Neural cell (in vitro differentiated cells): ENCODE measurements at regions not wholly inside any gene's neighbourhood (a gene's known extent, or its start where the extent isn't known, plus 50 kb on each side); places are given as distances from the start of the nearest gene placed in this dataset.
"Not testable (repeated sequence)": the region's sequence is repeated elsewhere in the genome, so short reads cannot be mapped to it uniquely, and the experiment has no call there.

ENCODE experiments used
- H2AFZ ChIP-seq: fragments of 200-600, 300-800 bp; sonication (generic), shearing (Covaris generic); 2 replicates; pipeline ENCODE4 v1.6.0; 2014; ENCODE audit warnings: low read depth, mild to moderate bottlenecking, antibody characterized with exemption, low read length, moderate library complexity
- H3F3A ChIP-seq: fragments of 200-600 bp; shearing (Covaris generic); 2 replicates; pipeline ENCODE4 v1.6.1; 2016; ENCODE audit warnings: mild to moderate bottlenecking, moderate library complexity, mixed read lengths, antibody characterized with exemption, low read length; ENCODE audit not compliant: insufficient read depth, poor library complexity, severe bottlenecking
- H3K27ac ChIP-seq: fragments of 200-600, 300-800 bp; sonication (generic), shearing (Covaris generic); 2 replicates; pipeline ENCODE4 v1.5.1; 2014; ENCODE audit warnings: mild to moderate bottlenecking, low read length, moderate library complexity
- H3K27me3 ChIP-seq: fragments of 300-800, 200-600 bp; sonication (generic), shearing (Covaris generic); 2 replicates; pipeline ENCODE4 v1.6.0; 2014; ENCODE audit warnings: mild to moderate bottlenecking, low read depth, low read length, moderate library complexity; ENCODE audit not compliant: insufficient read depth
- H3K36me3 ChIP-seq: fragments of 300-800, 200-600 bp; sonication (generic), shearing (Covaris generic); 2 replicates; pipeline ENCODE4 v1.5.1; 2014; ENCODE audit warnings: mild to moderate bottlenecking, antibody characterized with exemption, low read length, moderate library complexity; ENCODE audit not compliant: insufficient read depth
- H3K4me2 ChIP-seq: fragments of 300-800, 200-600 bp; sonication (generic), shearing (Covaris generic); 2 replicates; pipeline ENCODE4 v1.6.0; 2014; ENCODE audit warnings: mild to moderate bottlenecking, low read length
- H3K4me3 ChIP-seq: fragments of 300-800, 200-600 bp; sonication (generic), shearing (Covaris generic); 2 replicates; pipeline ENCODE4 v1.5.1; 2014; ENCODE audit warnings: mild to moderate bottlenecking, low read length, moderate library complexity
- H3K79me2 ChIP-seq: fragments of 200-600 bp; shearing (Covaris generic); replicated peaks from 2 replicates; pipeline ENCODE4 v1.6.0; 2014; ENCODE audit warnings: mild to moderate bottlenecking, low read length, moderate library complexity; ENCODE audit not compliant: insufficient read depth
- H3K9ac ChIP-seq: fragments of 300-800, 200-600 bp; sonication (generic), shearing (Covaris generic); 2 replicates; pipeline ENCODE4 v1.6.1; 2016; ENCODE audit warnings: mild to moderate bottlenecking, low read length, mixed read lengths
- H3K9me2 ChIP-seq: fragments of 200-600 bp; shearing (Covaris generic); 2 replicates; pipeline ENCODE4 v1.6.1; 2016; ENCODE audit warnings: mild to moderate bottlenecking, low read length, mixed read lengths; ENCODE audit not compliant: insufficient read depth
- H3K9me3 ChIP-seq: fragments of 200-600, 300-800 bp; sonication (generic), shearing (Covaris generic); 2 replicates; pipeline ENCODE4 v1.6.1; 2016; ENCODE audit warnings: mild to moderate bottlenecking, mixed run types, low read length, moderate library complexity, mixed read lengths
- H4K20me1 ChIP-seq: fragments of 200-600 bp; shearing (Covaris generic); 2 replicates; pipeline ENCODE4 v1.6.1; 2016; ENCODE audit warnings: mild to moderate bottlenecking, mixed run types; ENCODE audit not compliant: insufficient read depth
- CTCF ChIP-seq: fragments of 450-650 bp; IDR thresholded peaks from 2 replicates; pipeline ENCODE4 v1.5.1; 2014; ENCODE audit warnings: antibody characterized with exemption, mild to moderate bottlenecking, moderate library complexity; ENCODE audit not compliant: poor library complexity, severe bottlenecking
- EP300 ChIP-seq: fragments of 450-650 bp; conservative IDR thresholded peaks from 2 replicates; pipeline ENCODE4 v1.6.1; 2014; ENCODE audit warnings: antibody characterized with exemption, mild to moderate bottlenecking, moderate library complexity; ENCODE audit not compliant: poor library complexity, severe bottlenecking
- EZH2 ChIP-seq: fragments of 200-600, 300-800 bp; shearing (Covaris generic), sonication (generic); IDR thresholded peaks from 2 replicates; pipeline ENCODE4 v1.6.1; 2014; ENCODE audit warnings: antibody characterized with exemption, low read length, borderline replicate concordance, mild to moderate bottlenecking; ENCODE audit not compliant: insufficient read depth, poor library complexity, severe bottlenecking
- MXI1 ChIP-seq: fragments of 450-650 bp; conservative IDR thresholded peaks from 2 replicates; pipeline ENCODE4 v1.6.1; 2014; ENCODE audit warnings: antibody characterized with exemption, mild to moderate bottlenecking; ENCODE audit not compliant: poor library complexity, severe bottlenecking
- POLR2AphosphoS5 ChIP-seq: IDR thresholded peaks from 2 replicates; pipeline ENCODE4 v1.6.1; 2012
- RAD21 ChIP-seq: fragments of 450-650 bp; conservative IDR thresholded peaks from 2 replicates; pipeline ENCODE4 v1.6.1; 2014; ENCODE audit warnings: antibody characterized with exemption, mild to moderate bottlenecking, moderate library complexity
- REST ChIP-seq: IDR thresholded peaks from 2 replicates; pipeline ENCODE4 v1.6.1; 2012; ENCODE audit warnings: borderline replicate concordance
- SMC3 ChIP-seq: fragments of 450-650 bp; conservative IDR thresholded peaks from 2 replicates; pipeline ENCODE4 v1.6.1; 2014; ENCODE audit warnings: antibody characterized with exemption, mild to moderate bottlenecking, moderate library complexity; ENCODE audit not compliant: poor library complexity
- TAF1 ChIP-seq: IDR thresholded peaks from 2 replicates; pipeline ENCODE4 v1.6.1; 2012; ENCODE audit warnings: low read depth

- Histone ChIP-seq H3K4me2 (no peak overlapping the region), H3K27me3 (no peaks in the 10 kb centered on the region), H2AFZ (no peak overlapping the region), H3K9me3 (no peaks in the 10 kb centered on the region), H3F3A (no peaks in the 10 kb centered on the region), H3K27ac (no peak overlapping the region), H3K4me3 (no peak overlapping the region), H3K9ac (no peak overlapping the region), H4K20me1 (no peaks in the 10 kb centered on the region), H3K79me2 (no peaks in the 10 kb centered on the region), H3K9me2 (no peaks in the 10 kb centered on the region), H3K36me3 (no peaks in the 10 kb centered on the region)
- no peak for TF ChIP-seq SMC3
- TF ChIP-seq MXI1 = no peak
- no peak for TF ChIP-seq POLR2AphosphoS5
- no peak for TF ChIP-seq EP300
- no peak for TF ChIP-seq REST
- no peak for TF ChIP-seq EZH2
- no peak for TF ChIP-seq RAD21
- TF ChIP-seq CTCF = no peak
- TF ChIP-seq TAF1 = no peak
Observed at GRCh38 chr11:47923667-47924066, 56.7 kb upstream of the PTPRJ start.

- not testable (repeated sequence) for H3K4me3 ChIP-seq, H3K9me3 ChIP-seq, H2AFZ ChIP-seq, H3K36me3 ChIP-seq, H3F3A ChIP-seq, H3K79me2 ChIP-seq, H4K20me1 ChIP-seq, H3K9ac ChIP-seq, H3K9me2 ChIP-seq, H3K27me3 ChIP-seq, H3K27ac ChIP-seq, H3K4me2 ChIP-seq
Observed at GRCh38 chr11:47921080-47921555, 59.2 kb upstream of the PTPRJ start.

GRCh38 chr11:47918882-47919495 is 61.4 kb upstream of the PTPRJ start:
- H3K4me2 ChIP-seq = no peak overlapping the region
- no peaks in the 10 kb centered on the region for H3K79me2 ChIP-seq
- no peak overlapping the region for H2AFZ ChIP-seq
- H4K20me1 ChIP-seq = no peaks in the 10 kb centered on the region
- H3K27me3 ChIP-seq = no peaks in the 10 kb centered on the region
- no peaks in the 10 kb centered on the region for H3F3A ChIP-seq
- H3K36me3 ChIP-seq = no peaks in the 10 kb centered on the region
- no peak overlapping the region for H3K9ac ChIP-seq
- H3K27ac ChIP-seq = no peak overlapping the region
- no peak for TF ChIP-seq TAF1
- no peak for TF ChIP-seq MXI1
- TF ChIP-seq CTCF = no peak
- no peak for TF ChIP-seq REST
- TF ChIP-seq EP300 = no peak
- no peak for TF ChIP-seq EZH2
- no peak for TF ChIP-seq POLR2AphosphoS5
- no peak for TF ChIP-seq SMC3
- TF ChIP-seq RAD21 = no peak
- H3K9me3 ChIP-seq = no peaks in the 10 kb centered on the region
- no peaks in the 10 kb centered on the region for H3K9me2 ChIP-seq
- no peak overlapping the region for H3K4me3 ChIP-seq
